HFFc6 (cell line): ENCODE measurements at regions not wholly inside any gene's neighbourhood (a gene's known extent, or its start where the extent isn't known, plus 50 kb on each side); places are given as distances from the start of the nearest gene placed in this dataset.

Source experiments
- DNase-seq: peaks from one replicate; pipeline ENCODE4 v3.0.0-alpha.2; 2018
- H3K27ac Mint-ChIP-seq: 2 replicates; pipeline ENCODE4 v1.8.0; 2020; ENCODE audit warnings: mild to moderate bottlenecking, mixed read lengths
- H3K27me3 Mint-ChIP-seq: 2 replicates; pipeline ENCODE4 v1.8.0; 2021; ENCODE audit warnings: mild to moderate bottlenecking, moderate library complexity, mixed read lengths; ENCODE audit not compliant: insufficient read depth
- H3K36me3 Mint-ChIP-seq: 2 replicates; pipeline ENCODE4 v1.8.0; 2021; ENCODE audit warnings: low read depth, mixed read lengths
- H3K4me1 Mint-ChIP-seq: 2 replicates; pipeline ENCODE4 v1.8.0; 2020; ENCODE audit warnings: low read depth, mixed read lengths
- H3K4me3 Mint-ChIP-seq: 2 replicates; pipeline ENCODE4 v1.8.0; 2020; ENCODE audit warnings: mild to moderate bottlenecking, moderate library complexity, mixed read lengths
- H3K9me3 Mint-ChIP-seq: 2 replicates; pipeline ENCODE4 v1.8.0; 2020; ENCODE audit warnings: mild to moderate bottlenecking, mixed read lengths
- CTCF ChIP-seq: fragments of 200-600 bp; sonication (generic); IDR thresholded peaks from 2 replicates; pipeline ENCODE4 v1.5.0; 2021; ENCODE audit warnings: antibody characterized with exemption, mild to moderate bottlenecking

- no peak for TF ChIP-seq CTCF
Measured at GRCh38 chr6:148291876-148292275, 50.8 kb upstream of the SASH1 start.

More at GRCh38 chr6:148291876-148292275, 50.8 kb upstream of the SASH1 start:
- H3K27me3 Mint-ChIP-seq = no peaks in the 10 kb centered on the region
- DNase-seq = peak; percentile 22
- peak overlapping the region; percentile 61 for H3K27ac Mint-ChIP-seq
- H3K9me3 Mint-ChIP-seq = no peaks in the 10 kb centered on the region
- peaks cover 31% of the 10 kb centered on the region for H3K36me3 Mint-ChIP-seq
- H3K4me1 Mint-ChIP-seq = peaks cover 35% of the 10 kb centered on the region
- peak overlapping the region; percentile 48 for H3K4me3 Mint-ChIP-seq
